Left ventricle myocardium inferior (tissue), 1 donor: ENCODE measurements at regions not wholly inside any gene's neighbourhood (a gene's known extent, or its start where the extent isn't known, plus 50 kb on each side); places are given as distances from the start of the nearest gene placed in this dataset.

Source experiments
- DNase-seq: peaks from one replicate; pipeline ENCODE4 v3.0.0-alpha.2; 2020
- H3K27ac ChIP-seq: fragments of 200-600 bp; replicated peaks from 2 replicates; pipeline ENCODE4 v1.8.0; 2021
- H3K27me3 ChIP-seq: fragments of 200-600 bp; 2 replicates; pipeline ENCODE4 v1.8.0; 2021; ENCODE audit warnings: low read depth
- H3K36me3 ChIP-seq: fragments of 200-600 bp; 2 replicates; pipeline ENCODE4 v1.8.0; 2021
- H3K4me1 ChIP-seq: fragments of 200-600 bp; 2 replicates; pipeline ENCODE4 v1.8.0; 2021
- H3K4me3 ChIP-seq: fragments of 200-600 bp; 2 replicates; pipeline ENCODE4 v1.8.0; 2021; ENCODE audit warnings: mild to moderate bottlenecking, moderate library complexity
- H3K9me3 ChIP-seq: fragments of 200-600 bp; replicated peaks from 2 replicates; pipeline ENCODE4 v1.8.0; 2021
- CTCF ChIP-seq: fragments of 200-600 bp; IDR thresholded peaks from 2 replicates; pipeline ENCODE4 v1.8.0; 2021; ENCODE audit warnings: antibody characterized with exemption, mild to moderate bottlenecking, borderline replicate concordance
- intact Hi-C: fragments of 100-400 bp; cut with micrococcal nuclease; formaldehyde crosslinking; loops from one replicate; pipeline ENCODE4 v1.11.0; 2022
- donor health status: DM: no; HTN: yes; CAD: no; lungs with severe emphysema.

GRCh38 chr9:14437354-14438231, 123.7 kb upstream of the NFIB start:
- H3K36me3 ChIP-seq, result no peaks in the 10 kb centered on the region
- intact Hi-C loops, result no loop called here
- DNase-seq, result no peak
- H3K9me3 ChIP-seq, result no peaks in the 10 kb centered on the region
- TF ChIP-seq CTCF, result no peak
- no peaks in the 10 kb centered on the region for H3K27me3 ChIP-seq
- no peak overlapping the region for H3K4me3 ChIP-seq
- peak overlapping the region; percentile 81 for H3K27ac ChIP-seq
- H3K4me1 ChIP-seq, result peaks cover 60% of the 10 kb centered on the region

GRCh38 chr9:14435871-14436270, 121.9 kb upstream of the NFIB start:
- TF ChIP-seq CTCF, result no peak
- no peaks in the 10 kb centered on the region for H3K27me3 ChIP-seq
- no peaks in the 10 kb centered on the region for H3K36me3 ChIP-seq
- peak overlapping the region; percentile 81 for H3K27ac ChIP-seq
- intact Hi-C loops, result no loop called here
- H3K4me1 ChIP-seq, result peaks cover 64% of the 10 kb centered on the region
- no peaks in the 10 kb centered on the region for H3K9me3 ChIP-seq
- no peak overlapping the region for H3K4me3 ChIP-seq
- DNase-seq, result no peak

DNA sequence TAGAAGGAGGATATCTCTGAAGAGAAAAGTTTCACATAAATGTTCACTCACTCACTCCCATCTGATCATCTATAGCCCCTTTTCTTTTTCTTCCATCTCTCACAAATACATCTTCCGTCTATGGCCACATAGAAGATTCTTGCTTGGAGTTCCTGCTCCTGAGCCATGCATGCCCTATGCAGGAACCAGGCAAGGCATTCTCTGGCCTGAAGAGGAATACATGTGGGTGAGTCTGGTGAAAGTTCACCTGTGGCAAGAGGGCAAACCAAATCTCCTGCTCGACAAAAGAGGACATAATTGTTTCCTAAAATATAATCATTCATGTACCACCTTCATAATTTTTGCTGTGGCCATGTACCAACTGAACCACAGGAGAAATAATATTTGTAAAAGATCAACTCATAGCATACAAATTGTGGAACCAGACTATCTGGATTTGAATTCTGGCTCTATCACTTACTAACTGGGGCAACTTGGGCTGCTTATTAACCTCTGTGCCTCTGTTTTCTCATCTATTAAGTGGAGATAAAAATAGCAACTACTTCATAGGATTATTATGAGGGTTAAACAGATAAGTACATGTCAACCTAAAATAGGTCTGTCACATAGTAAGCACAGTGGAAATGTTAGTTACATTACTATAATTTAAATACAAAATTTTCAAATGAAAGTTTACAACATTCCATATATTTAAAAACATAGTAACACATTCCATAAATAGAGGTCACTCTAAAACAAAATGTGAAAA, 121.2 kb upstream of the NFIB start:
- H3K4me3 ChIP-seq, result no peak overlapping the region
- H3K27ac ChIP-seq, result peak overlapping the region; percentile 81
- no peak for TF ChIP-seq CTCF
- no peaks in the 10 kb centered on the region for H3K9me3 ChIP-seq
- H3K27me3 ChIP-seq, result no peaks in the 10 kb centered on the region
- peaks cover 57% of the 10 kb centered on the region for H3K4me1 ChIP-seq
- intact Hi-C loops, result no loop called here
- no peaks in the 10 kb centered on the region for H3K36me3 ChIP-seq
- no peak for DNase-seq

GRCh38 chr9:14434158-14434504, 120.2 kb upstream of the NFIB start:
- H3K27me3 ChIP-seq, result no peaks in the 10 kb centered on the region
- TF ChIP-seq CTCF, result no peak
- no peak overlapping the region for H3K4me3 ChIP-seq
- H3K9me3 ChIP-seq, result no peaks in the 10 kb centered on the region
- H3K4me1 ChIP-seq, result peaks cover 54% of the 10 kb centered on the region
- intact Hi-C loops, result no loop called here
- DNase-seq, result no peak
- H3K27ac ChIP-seq, result peak overlapping the region; percentile 81
- H3K36me3 ChIP-seq, result no peaks in the 10 kb centered on the region

- Histone ChIP-seq H3K27ac (peak overlapping the region; percentile 81), H3K4me1 (peaks cover 59% of the 10 kb centered on the region), H3K9me3 (no peaks in the 10 kb centered on the region), H3K36me3 (no peaks in the 10 kb centered on the region), H3K4me3 (peak overlapping the region; percentile 3), H3K27me3 (no peaks in the 10 kb centered on the region)
- intact Hi-C loops, result no loop called here
- DNase-seq, result no peak
- peak; percentile 54 for TF ChIP-seq CTCF
Observed at GRCh38 chr9:14433351-14434157, 119.6 kb upstream of the NFIB start.
